GM13977 (cell line): ENCODE measurements at regions not wholly inside any gene's neighbourhood (a gene's known extent, or its start where the extent isn't known, plus 50 kb on each side); places are given as distances from the start of the nearest gene placed in this dataset.
"Not testable (repeated sequence)": the region's sequence is repeated elsewhere in the genome, so short reads cannot be mapped to it uniquely, and the experiment has no call there.

Source experiments
- DNase-seq: peaks from one replicate; pipeline ENCODE4 v3.0.0; 2012; ENCODE audit warnings: low spot score
- CTCF ChIP-seq: IDR thresholded peaks from 2 replicates; pipeline ENCODE4 v1.5.1; 2012; ENCODE audit warnings: mild to moderate bottlenecking, control low read depth; ENCODE audit not compliant: insufficient read depth; ENCODE audit errors: extremely low read depth, missing control alignments
- in situ Hi-C: fragments of 300-500 bp; cut with MboI; formaldehyde crosslinking; loops from one replicate; pipeline ENCODE4 v1.12.0; 2022; ENCODE audit warnings: low sequenced_read_pairs, low pct_unique_long_range_greater_than_20kb, mixed read lengths, inconsistent platforms; ENCODE audit not compliant: unreplicated experiment

DNA sequence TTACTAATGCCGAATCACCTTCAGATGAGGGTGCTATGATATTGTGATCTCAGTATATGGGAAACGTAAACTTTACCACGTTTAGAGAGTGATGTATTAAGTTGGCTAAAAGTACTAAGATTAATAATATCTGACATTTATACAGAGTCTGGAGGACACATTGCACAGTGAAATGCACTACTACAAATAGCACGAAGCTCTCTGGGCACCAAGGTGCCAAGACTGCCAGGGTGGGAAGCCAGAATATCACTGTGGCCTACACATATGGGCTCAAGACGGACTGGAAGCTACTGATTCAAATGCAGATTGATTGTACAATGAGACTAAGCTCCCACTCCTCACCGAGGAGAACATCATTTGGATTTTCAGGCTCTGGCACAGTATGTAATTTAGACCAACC, 113.3 kb upstream of the LIPC start:
- DNase-seq, result no peak
- no peak for TF ChIP-seq CTCF
- in situ Hi-C loops, result no loop called here

- TF ChIP-seq CTCF, result no peak
- in situ Hi-C loops, result no loop called here
- DNase-seq, result no peak
Observed at GRCh38 chr15:58321034-58321433, 110.8 kb upstream of the LIPC start.

DNA sequence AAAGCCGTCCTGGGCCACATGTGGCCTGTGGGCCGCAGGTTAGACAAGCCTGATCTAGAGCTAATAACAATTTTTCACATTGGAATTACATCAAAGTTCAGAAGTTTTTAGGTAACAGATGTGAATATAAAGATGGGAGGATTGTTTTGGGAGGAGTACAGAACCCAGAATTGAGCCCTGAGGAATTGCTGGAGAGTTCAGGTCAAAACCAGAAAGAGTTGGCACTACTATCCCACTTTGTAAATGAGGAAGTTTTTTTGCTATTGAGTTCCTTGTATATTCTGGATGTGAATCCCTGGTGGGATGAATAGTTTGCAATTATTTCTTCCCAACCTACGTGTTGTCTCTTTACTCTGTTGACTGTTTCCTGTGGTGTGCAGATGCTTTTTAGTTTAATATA, 109.5 kb upstream of the LIPC start:
- in situ Hi-C loops, result no loop called here
- no peak for DNase-seq
- TF ChIP-seq CTCF, result no peak

DNA sequence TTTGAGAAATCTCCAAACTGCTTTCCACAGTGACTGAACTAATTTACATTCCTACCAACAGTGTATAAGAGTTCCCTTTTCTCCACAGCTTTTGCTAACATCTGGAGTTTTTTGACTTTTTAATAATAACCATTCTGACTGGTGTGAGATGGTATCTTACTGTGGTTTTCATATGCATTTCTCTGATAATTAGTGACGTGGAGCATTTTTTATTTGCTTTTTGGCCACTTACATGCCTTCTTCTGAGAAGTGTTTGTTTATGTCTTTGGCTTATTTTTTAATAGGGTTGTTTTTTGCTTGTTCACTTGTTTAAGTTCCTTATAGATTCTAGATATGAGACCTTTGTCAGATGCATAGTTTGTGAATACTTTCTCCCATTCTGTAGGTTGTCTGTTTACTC, 108.5 kb upstream of the LIPC start:
- DNase-seq, in situ Hi-C loops: not testable (repeated sequence)

GRCh38 chr15:58324533-58324932, 107.3 kb upstream of the LIPC start:
- DNase-seq, result no peak
- in situ Hi-C loops, result no loop called here
- TF ChIP-seq CTCF, result no peak

DNA sequence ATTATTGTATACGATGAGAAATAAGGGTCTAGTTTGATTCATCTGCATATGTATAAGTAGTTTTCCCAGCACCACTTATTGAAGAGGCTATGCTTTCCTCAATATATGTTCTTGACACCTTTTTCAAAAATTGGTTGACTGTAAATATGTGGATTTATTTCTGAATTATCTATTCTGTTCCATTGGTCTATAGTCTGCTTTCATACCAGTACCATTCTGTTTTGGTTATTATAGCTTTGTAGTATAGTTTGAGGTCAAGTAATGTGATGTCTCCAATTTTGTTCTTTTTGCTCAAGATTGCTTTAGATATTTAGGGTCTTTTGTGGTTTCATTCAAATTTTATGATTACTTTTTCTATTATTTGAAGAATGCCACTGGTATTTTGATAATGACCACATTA, 103.8 kb upstream of the LIPC start:
- TF ChIP-seq CTCF, result no peak
- in situ Hi-C loops, result no loop called here
- no peak for DNase-seq

- TF ChIP-seq CTCF, result no peak
- DNase-seq, result no peak
- in situ Hi-C loops, result no loop called here
Observed at GRCh38 chr15:58329211-58329610, 102.6 kb upstream of the LIPC start.
